GM12878 (cell line): ENCODE measurements at regions not wholly inside any gene's neighbourhood (a gene's known extent, or its start where the extent isn't known, plus 50 kb on each side); places are given as distances from the start of the nearest gene placed in this dataset.

ENCODE experiments used
- CHD4 ChIP-seq: fragments of 200-600 bp; sonication (generic); IDR thresholded peaks from 2 replicates; pipeline ENCODE4 v1.6.1; 2016; ENCODE audit warnings: mild to moderate bottlenecking
- EP300 ChIP-seq, 2 experiments: fragments of 150-350 bp in 1 of 2; IDR thresholded peaks; 2 replicates each; pipeline ENCODE4 v1.6.1; 2011 to 2012; ENCODE audit warnings: low read depth in 2 of 2, low read length in 2 of 2, borderline replicate concordance in 1 of 2, improper control_type of control experiment in 1 of 2, inconsistent platforms in 1 of 2; ENCODE audit not compliant: control insufficient read depth in 1 of 2
- NRF1 ChIP-seq: conservative IDR thresholded peaks from 2 replicates; pipeline ENCODE4 v1.6.1; 2011; ENCODE audit warnings: mild to moderate bottlenecking, low read depth, low read length, improper control_type of control experiment
- POLR2A ChIP-seq: IDR thresholded peaks from 2 replicates; pipeline ENCODE4 v1.6.1; 2011; ENCODE audit warnings: low read depth, mild to moderate bottlenecking, low read length
- RCOR1 ChIP-seq: conservative IDR thresholded peaks from 2 replicates; pipeline ENCODE4 v1.6.1; 2012; ENCODE audit warnings: low read depth, low read length, improper control_type of control experiment
- WRNIP1 ChIP-seq: IDR thresholded peaks from 2 replicates; pipeline ENCODE4 v1.6.1; 2011; ENCODE audit warnings: low read depth, low read length, improper control_type of control experiment, borderline replicate concordance
- TF ChIP-seq, protein P1 (sequence below), 3 experiments: IDR thresholded peaks in 2 of 3; conservative IDR thresholded peaks in 1 of 3; 2 replicates each; pipeline ENCODE4 v1.5.1; 2011; ENCODE audit warnings: low read depth in 3 of 3, low read length in 3 of 3, mild to moderate bottlenecking in 3 of 3, control low read depth in 2 of 3, moderate library complexity in 2 of 3, inconsistent platforms in 1 of 3, mixed read lengths in 1 of 3; ENCODE audit not compliant: control insufficient read depth in 2 of 3, insufficient read depth in 1 of 3; ENCODE audit errors: extremely low read depth in 1 of 3

DNA sequence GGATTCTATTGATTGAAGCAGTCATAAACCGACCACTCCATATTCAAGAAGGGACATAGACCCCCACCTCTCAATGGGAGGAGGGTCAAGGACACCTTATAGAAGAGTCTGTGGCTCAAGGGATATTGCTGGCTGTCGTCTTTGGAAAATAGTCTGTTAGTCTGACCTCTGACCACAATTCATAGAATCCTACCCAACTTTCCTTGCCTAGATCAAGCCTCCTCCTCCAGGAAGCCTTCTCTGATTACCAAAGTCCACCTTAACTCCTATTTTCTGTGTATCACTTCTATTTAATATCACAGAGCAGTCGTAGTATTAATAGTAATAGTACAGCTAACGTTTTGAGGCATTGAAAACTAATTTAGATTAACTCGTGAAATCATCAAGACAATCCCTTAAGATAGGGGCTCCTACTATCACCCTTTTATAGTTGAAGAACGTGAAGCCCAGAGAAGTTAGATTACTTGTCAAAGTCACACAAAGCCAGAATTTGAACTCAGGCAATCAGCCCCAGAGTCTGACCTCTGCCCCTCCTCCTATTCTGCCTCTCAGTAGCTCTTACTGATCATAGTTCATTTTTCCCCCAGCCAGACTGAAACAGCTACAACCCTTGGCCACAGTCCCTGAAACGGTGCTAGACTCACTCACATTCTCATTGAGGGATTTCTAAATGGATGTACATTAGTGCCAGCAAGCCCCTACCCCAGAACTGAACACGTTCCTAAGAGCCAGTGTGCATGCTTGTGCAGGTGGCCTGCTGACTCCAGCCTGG, 636.6 kb downstream of the MID1IP1 start:
- TF ChIP-seq, protein P1, sequence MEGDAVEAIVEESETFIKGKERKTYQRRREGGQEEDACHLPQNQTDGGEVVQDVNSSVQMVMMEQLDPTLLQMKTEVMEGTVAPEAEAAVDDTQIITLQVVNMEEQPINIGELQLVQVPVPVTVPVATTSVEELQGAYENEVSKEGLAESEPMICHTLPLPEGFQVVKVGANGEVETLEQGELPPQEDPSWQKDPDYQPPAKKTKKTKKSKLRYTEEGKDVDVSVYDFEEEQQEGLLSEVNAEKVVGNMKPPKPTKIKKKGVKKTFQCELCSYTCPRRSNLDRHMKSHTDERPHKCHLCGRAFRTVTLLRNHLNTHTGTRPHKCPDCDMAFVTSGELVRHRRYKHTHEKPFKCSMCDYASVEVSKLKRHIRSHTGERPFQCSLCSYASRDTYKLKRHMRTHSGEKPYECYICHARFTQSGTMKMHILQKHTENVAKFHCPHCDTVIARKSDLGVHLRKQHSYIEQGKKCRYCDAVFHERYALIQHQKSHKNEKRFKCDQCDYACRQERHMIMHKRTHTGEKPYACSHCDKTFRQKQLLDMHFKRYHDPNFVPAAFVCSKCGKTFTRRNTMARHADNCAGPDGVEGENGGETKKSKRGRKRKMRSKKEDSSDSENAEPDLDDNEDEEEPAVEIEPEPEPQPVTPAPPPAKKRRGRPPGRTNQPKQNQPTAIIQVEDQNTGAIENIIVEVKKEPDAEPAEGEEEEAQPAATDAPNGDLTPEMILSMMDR (IDR thresholded peaks at IDR 0.05 in 2 of 3, conservative IDR thresholded peaks at IDR 0.05 in 1 of 3; ENCODE audit: control insufficient read depth in 2 of 3, extremely low read depth in 1 of 3, insufficient read depth in 1 of 3, low read depth in 3 of 3, low read length in 3 of 3) = no peak
- TF ChIP-seq EP300 (IDR thresholded peaks at IDR 0.05; ENCODE audit: borderline replicate concordance in 1 of 2, control insufficient read depth in 1 of 2, low read depth in 2 of 2, low read length in 2 of 2) (no peak), POLR2A (no peak), NRF1 (no peak), RCOR1 (no peak), WRNIP1 (no peak), CHD4 (no peak)
